GM18907 (cell line): ENCODE measurements at regions not wholly inside any gene's neighbourhood (a gene's known extent, or its start where the extent isn't known, plus 50 kb on each side); places are given as distances from the start of the nearest gene placed in this dataset.
"Not testable (repeated sequence)": the region's sequence is repeated elsewhere in the genome, so short reads cannot be mapped to it uniquely, and the experiment has no call there.

ENCODE experiments used
- ATAC-seq: cut with Tn5 transposase; IDR thresholded peaks from one replicate; pipeline ENCODE4 v1.9.1; 2021; ENCODE audit warnings: mild to moderate bottlenecking, moderate library complexity; ENCODE audit not compliant: unreplicated experiment

GRCh38 chr2:111282162-111282561 is 161.4 kb downstream of the BCL2L11 start:
- ATAC-seq = not testable (repeated sequence)

GRCh38 chr2:111287646-111288568 is 167.2 kb downstream of the BCL2L11 start:
- not testable (repeated sequence) for ATAC-seq

GRCh38 chr2:111290370-111290769 is 169.7 kb downstream of the BCL2L11 start:
- not testable (repeated sequence) for ATAC-seq

GRCh38 chr2:111291566-111291965 is 170.9 kb downstream of the BCL2L11 start:
- not testable (repeated sequence) for ATAC-seq

- ATAC-seq = not testable (repeated sequence)
Measured at GRCh38 chr2:111292232-111292968, 171.7 kb downstream of the BCL2L11 start.

GRCh38 chr2:111294699-111295098 is 174.0 kb downstream of the BCL2L11 start:
- not testable (repeated sequence) for ATAC-seq

GRCh38 chr2:111296122-111296804 is 175.5 kb downstream of the BCL2L11 start:
- not testable (repeated sequence) for ATAC-seq

GRCh38 chr2:111297128-111297527 is 176.4 kb downstream of the BCL2L11 start:
- ATAC-seq = not testable (repeated sequence)

- not testable (repeated sequence) for ATAC-seq
Measured at GRCh38 chr2:111298927-111299326, 178.2 kb downstream of the BCL2L11 start.

- not testable (repeated sequence) for ATAC-seq
Measured at GRCh38 chr2:111299635-111300034, 178.9 kb downstream of the BCL2L11 start.

- not testable (repeated sequence) for ATAC-seq
Measured at GRCh38 chr2:111301677-111302076, 181.0 kb downstream of the BCL2L11 start.

- ATAC-seq = not testable (repeated sequence)
Measured at GRCh38 chr2:111302397-111303218, 181.9 kb downstream of the BCL2L11 start.

- ATAC-seq = not testable (repeated sequence)
Measured at GRCh38 chr2:111307302-111307701, 186.6 kb downstream of the BCL2L11 start.

- not testable (repeated sequence) for ATAC-seq
Measured at GRCh38 chr2:111309231-111310075, 188.7 kb downstream of the BCL2L11 start.

- ATAC-seq = not testable (repeated sequence)
Measured at GRCh38 chr2:111310395-111310794, 189.7 kb downstream of the BCL2L11 start.

GRCh38 chr2:111311568-111311967 is 190.9 kb downstream of the BCL2L11 start:
- not testable (repeated sequence) for ATAC-seq

- ATAC-seq = not testable (repeated sequence)
Measured at GRCh38 chr2:111312897-111313607, 192.3 kb downstream of the BCL2L11 start.

GRCh38 chr2:111313711-111314110 is 193.0 kb downstream of the BCL2L11 start:
- ATAC-seq = not testable (repeated sequence)
